Prostate gland (tissue), 2 donors: ENCODE measurements at regions not wholly inside any gene's neighbourhood (a gene's known extent, or its start where the extent isn't known, plus 50 kb on each side); places are given as distances from the start of the nearest gene placed in this dataset.

ENCODE experiments used
- DNase-seq: peaks from one replicate; pipeline ENCODE4 v3.0.0-alpha.2; 2019; ENCODE audit warnings: low spot score
- H3K27ac ChIP-seq, 2 donors: fragments of 200-600 bp; sonication (generic); 2 replicates each; pipeline ENCODE4 v1.5.1; 2017 to 2019
- H3K27me3 ChIP-seq: fragments of 200-600 bp; sonication (generic); replicated peaks from 2 replicates; pipeline ENCODE4 v1.5.1; 2019; ENCODE audit not compliant: insufficient read depth
- H3K36me3 ChIP-seq, 2 donors: fragments of 200-600 bp; sonication (generic); 1 replicate in 1 of 2; 2 replicates in 1 of 2; pipeline versions ENCODE4 v1.5.1 to v1.8.1; 2017 to 2019
- H3K4me1 ChIP-seq: fragments of 200-600 bp; sonication (generic); replicated peaks from 2 replicates; pipeline ENCODE4 v1.5.1; 2019
- H3K4me3 ChIP-seq, 2 donors: fragments of 200-600 bp; sonication (generic); 2 replicates each; pipeline ENCODE4 v1.5.1; 2017 to 2019
- H3K9me3 ChIP-seq: fragments of 200-600 bp; sonication (generic); 2 replicates; pipeline ENCODE4 v1.5.1; 2017
- CTCF ChIP-seq, 4 experiments: fragments of 200-600 bp in 2 of 4; fragments of 450-650 bp in 2 of 4; sonication (generic) in 2 of 4; IDR thresholded peaks; 1 replicate in 3 of 4; 2 replicates in 1 of 4; pipeline ENCODE4 v1.5.1; 2016 to 2019; ENCODE audit warnings: antibody characterized with exemption in 4 of 4, mild to moderate bottlenecking in 2 of 4, moderate library complexity in 2 of 4
- POLR2A ChIP-seq: fragments of 450-650 bp; IDR thresholded peaks from one replicate; pipeline ENCODE4 v1.6.1; 2016; ENCODE audit warnings: antibody characterized with exemption, mild to moderate bottlenecking
- POLR2AphosphoS5 ChIP-seq: sonication (generic); formaldehyde crosslinking; IDR thresholded peaks from one replicate; pipeline ENCODE4 v1.6.1; 2017; ENCODE audit warnings: antibody characterized with exemption
- WGBS: methylation state at CpG from one replicate; pipeline ENCODE4 v1.1.5; 2018; 5-methylcytosine and 5-hydroxymethylcytosine counted together
- intact Hi-C: fragments of 100-400 bp; cut with DNase I; formaldehyde crosslinking; loops from one replicate; pipeline ENCODE4 v1.14.2; 2022

DNA sequence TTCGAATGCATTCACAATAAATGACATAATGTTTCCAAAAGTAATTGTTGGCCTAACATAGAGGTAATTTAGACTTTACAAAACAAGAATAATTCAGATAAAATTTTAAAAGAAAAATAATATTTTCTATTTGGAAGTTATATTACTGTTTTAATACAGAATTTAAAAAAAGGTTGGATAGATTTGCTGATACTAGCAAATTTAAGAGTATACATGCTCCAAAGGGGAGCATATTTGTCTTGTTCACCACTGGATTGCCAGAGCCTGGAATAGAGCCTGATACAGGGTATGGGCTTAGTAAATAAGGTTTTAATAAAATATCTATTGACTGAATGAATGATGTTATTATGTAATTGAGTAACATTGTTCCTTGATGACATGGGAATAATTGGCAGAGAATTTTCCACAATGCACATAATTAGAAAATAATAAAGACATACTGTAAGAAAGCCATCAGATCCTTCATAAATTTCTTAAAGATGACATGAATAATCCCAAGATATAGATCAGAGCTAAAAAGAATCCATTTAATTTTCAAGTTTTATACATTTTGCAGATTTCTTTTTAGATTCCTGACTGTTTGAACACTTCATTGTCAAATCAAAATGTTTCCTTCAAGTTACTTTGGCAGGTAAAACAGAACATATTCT lies 305.3 kb downstream of the SLC6A15 start:
- Histone ChIP-seq H3K9me3 (no peaks in the 10 kb centered on the region), H3K4me1 (no peaks in the 10 kb centered on the region), H3K36me3 (no peaks in the 10 kb centered on the region), H3K4me3 (no peak overlapping the region), H3K27ac (no peak overlapping the region), H3K27me3 (no peaks in the 10 kb centered on the region)
- TF ChIP-seq POLR2AphosphoS5 (no peak), POLR2A (no peak), CTCF (IDR thresholded peaks at IDR 0.05) (no peak)
- WGBS, result 88% methylated on average over 1 of the region's 1 CpG
- intact Hi-C loops, result no loop called here
- DNase-seq, result no peak

- DNase-seq, result no peak
- TF ChIP-seq CTCF (IDR thresholded peaks at IDR 0.05) (no peak), POLR2A (no peak), POLR2AphosphoS5 (no peak)
- Histone ChIP-seq H3K4me1 (no peaks in the 10 kb centered on the region), H3K9me3 (no peaks in the 10 kb centered on the region), H3K4me3 (no peak overlapping the region), H3K27ac (no peak overlapping the region), H3K36me3 (no peaks in the 10 kb centered on the region), H3K27me3 (no peaks in the 10 kb centered on the region)
- intact Hi-C loops, result no loop called here
- 97% methylated on average over 2 of the region's 2 CpGs for WGBS
Observed at GRCh38 chr12:84605983-84606382, 306.6 kb downstream of the SLC6A15 start.

DNA sequence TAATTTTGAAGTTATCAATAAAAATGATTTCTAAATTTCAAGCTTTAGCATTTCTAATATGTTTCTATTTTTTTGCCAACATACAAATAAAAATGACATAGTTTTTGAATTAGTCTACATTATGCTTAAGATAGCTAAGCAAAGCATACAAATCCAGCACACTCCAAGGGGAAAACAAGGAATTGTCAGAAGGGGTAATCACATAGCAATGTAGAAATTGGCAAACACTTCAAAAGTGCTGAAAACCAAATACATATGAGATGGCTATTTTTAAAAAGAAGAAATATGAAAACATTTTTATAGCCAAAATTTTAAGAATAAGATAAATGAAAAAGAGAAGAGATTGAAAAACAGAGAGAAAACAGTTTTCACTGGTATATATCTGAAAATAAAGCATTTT lies 308.0 kb downstream of the SLC6A15 start:
- TF ChIP-seq POLR2AphosphoS5, result no peak
- TF ChIP-seq CTCF (IDR thresholded peaks at IDR 0.05), result no peak
- TF ChIP-seq POLR2A, result no peak
- H3K9me3 ChIP-seq, result no peaks in the 10 kb centered on the region
- H3K4me3 ChIP-seq, result no peak overlapping the region

DNA sequence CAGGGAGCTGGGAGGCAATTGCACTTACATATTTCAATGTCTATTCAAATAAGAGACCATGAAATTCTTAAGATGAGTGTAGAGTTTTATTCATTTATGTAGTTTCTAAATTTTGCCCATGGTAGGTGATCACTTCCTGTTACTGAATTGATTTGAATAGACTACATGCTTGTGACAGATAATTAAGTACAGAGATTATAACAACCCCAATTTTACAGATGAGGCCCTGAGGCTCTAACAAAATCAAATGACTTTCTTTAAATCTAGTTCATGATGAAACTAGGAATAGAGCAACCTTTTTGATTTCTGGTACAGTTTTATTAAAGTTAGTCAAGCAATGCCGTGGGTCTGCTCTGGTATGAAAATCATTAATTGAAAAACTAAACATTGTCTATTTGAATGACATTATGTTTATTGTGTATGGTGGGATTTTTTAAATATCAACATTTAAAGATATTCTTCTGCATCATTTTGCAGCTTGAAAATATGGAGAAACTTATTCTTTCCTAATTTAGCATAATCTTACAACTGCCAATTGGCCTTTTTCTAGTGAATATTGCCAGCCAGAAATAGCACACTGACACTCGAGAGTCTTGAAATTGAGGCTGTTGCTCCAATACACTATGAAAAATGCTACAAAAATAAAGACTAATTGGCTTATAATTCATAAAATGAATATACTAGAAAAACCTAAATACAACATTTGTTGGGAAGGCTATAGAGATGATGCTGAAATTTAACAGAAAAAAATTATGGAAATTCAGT lies 308.9 kb downstream of the SLC6A15 start:
- Histone ChIP-seq H3K9me3 (no peaks in the 10 kb centered on the region), H3K4me1 (no peaks in the 10 kb centered on the region), H3K27me3 (no peaks in the 10 kb centered on the region), H3K36me3 (no peaks in the 10 kb centered on the region), H3K4me3 (no peak overlapping the region), H3K27ac (no peak overlapping the region)
- TF ChIP-seq POLR2AphosphoS5 (no peak), POLR2A (no peak), CTCF (IDR thresholded peaks at IDR 0.05) (no peak)
- intact Hi-C loops, result no loop called here
- WGBS, result 84% methylated on average over 2 of the region's 2 CpGs
- DNase-seq, result no peak

More for the DNA sequence above, 308.0 kb downstream of the SLC6A15 start:
- Histone ChIP-seq H3K27me3 (no peaks in the 10 kb centered on the region), H3K27ac (no peak overlapping the region), H3K4me1 (no peaks in the 10 kb centered on the region), H3K36me3 (no peaks in the 10 kb centered on the region)
- no peak for DNase-seq
- intact Hi-C loops, result no loop called here

GRCh38 chr12:84601483-84601882 lies 311.1 kb downstream of the SLC6A15 start:
- intact Hi-C loops, result no loop called here
- Histone ChIP-seq H3K4me3 (no peak overlapping the region), H3K27me3 (no peaks in the 10 kb centered on the region), H3K27ac (no peak overlapping the region), H3K9me3 (no peaks in the 10 kb centered on the region), H3K4me1 (no peaks in the 10 kb centered on the region), H3K36me3 (no peaks in the 10 kb centered on the region)
- no peak for DNase-seq
- no peak for TF ChIP-seq POLR2AphosphoS5
- TF ChIP-seq CTCF (IDR thresholded peaks at IDR 0.05), result no peak
- no peak for TF ChIP-seq POLR2A
- WGBS, result 61% methylated on average over 3 of the region's 3 CpGs
